ENCODE measurements at regions not wholly inside any gene's neighbourhood (a gene's known extent, or its start where the extent isn't known, plus 50 kb on each side); places are given as distances from the start of the nearest gene placed in this dataset.

- DNase-seq (ENCODE audit: low spot score) (no peak), ATAC-seq (no peak), FAIRE-seq (no peak)
- WGBS (ENCODE audit: low lambda C conversion rate), result 75% methylated on average over 6 of the region's 8 CpGs
- Histone ChIP-seq H4K20me1 (ENCODE audit: insufficient read depth, low read length) (no peaks in the 10 kb centered on the region), H3K27ac (ENCODE audit: extremely low read length, insufficient read depth, low read length) (no peak overlapping the region), H3K4me1 (ENCODE audit: insufficient read depth, low read length) (peaks cover 12% of the 10 kb centered on the region; the same call in 1 of the 2 replicates), H3K4me2 (ENCODE audit: low read depth, low read length) (no peak overlapping the region), H3K27me3 (ENCODE audit: control insufficient read depth in 1 of 2, insufficient read depth in 2 of 2, low read length in 2 of 2) (peaks cover 3 to 13% of the 10 kb centered on the region in 2 experiments; a peak in 3 of 5 replicates), H3K9me3 (ENCODE audit: low read length) (no peaks in the 10 kb centered on the region), H3K9ac (ENCODE audit: insufficient read depth, low read depth, low read length) (no peak overlapping the region), H3K79me2 (ENCODE audit: insufficient read depth, low read length) (no peaks in the 10 kb centered on the region), H3K4me3 (replicated peaks in 1 of 3; ENCODE audit: insufficient read depth in 1 of 3, low read depth in 2 of 3, low read length in 3 of 3) (no peak overlapping the region), H2AFZ (ENCODE audit: low read length) (no peak overlapping the region), H3K36me3 (replicated peaks in 1 of 2; ENCODE audit: control insufficient read depth in 1 of 2, insufficient read depth in 2 of 2, low read length in 2 of 2) (no peaks in the 10 kb centered on the region)
- in situ Hi-C loops (cut with HindIII; ENCODE audit: extremely low pct_ligation_motif_present, low pct_unique_long_range_greater_than_20kb) (no loop called here), intact Hi-C loops (cut with micrococcal nuclease; ENCODE audit: unreplicated experiment) (no loop called here)
- no peak for TF ChIP-seq RFX1 (IDR thresholded peaks at IDR 0.05)
- no peak for TF ChIP-seq ZNF567 (CRISPR knock-in tag; IDR thresholded peaks at IDR 0.05; ENCODE audit: borderline replicate concordance)
- TF ChIP-seq NBN (conservative IDR thresholded peaks at IDR 0.05), result no peak
- TF ChIP-seq ARID5B (CRISPR knock-in tag; IDR thresholded peaks at IDR 0.05), result no peak
- TF ChIP-seq ZBTB42 (CRISPR knock-in tag; IDR thresholded peaks at IDR 0.05), result no peak
- no peak for TF ChIP-seq CC2D1A (CRISPR knock-in tag; IDR thresholded peaks at IDR 0.05)
- no peak for TF ChIP-seq NFKB2 (CRISPR knock-in tag; IDR thresholded peaks at IDR 0.05; ENCODE audit: borderline replicate concordance)
- TF ChIP-seq ZNF354B (CRISPR knock-in tag; IDR thresholded peaks at IDR 0.05), result no peak
- no peak for TF ChIP-seq ZNF549 (CRISPR knock-in tag; IDR thresholded peaks at IDR 0.05)
- POLR2A ChIA-PET, result no interaction called here
- BruUV-seq (replicated peaks), result no TSS peak
- CTCF ChIA-PET (ENCODE audit: low intra/inter-chr PET ratio, low total read pairs), result no interaction called here
Observed at GRCh38 chr2:128410758-128411215, 92.1 kb upstream of the HS6ST1 start.
